Neuronal stem cell (in vitro differentiated cells): ENCODE measurements at regions not wholly inside any gene's neighbourhood (a gene's known extent, or its start where the extent isn't known, plus 50 kb on each side); places are given as distances from the start of the nearest gene placed in this dataset.

Experiments
- DNase-seq: peaks from one replicate; pipeline ENCODE4 v3.0.0-alpha.2; 2013; ENCODE audit warnings: low spot score
- H2AFZ ChIP-seq: one replicate; pipeline ENCODE4 v1.6.1; 2013; ENCODE audit warnings: mild to moderate bottlenecking, low read length, inconsistent platforms
- H2AK5ac ChIP-seq: 2 replicates; pipeline ENCODE4 v1.6.1; 2013; ENCODE audit warnings: low read depth, mild to moderate bottlenecking, inconsistent platforms, low read length, moderate library complexity, mixed read lengths
- H2BK120ac ChIP-seq: 2 replicates; pipeline ENCODE4 v1.6.1; 2013; ENCODE audit warnings: low read depth, mild to moderate bottlenecking, inconsistent platforms, low read length, moderate library complexity, mixed read lengths
- H2BK12ac ChIP-seq: one replicate; pipeline ENCODE4 v1.6.1; 2013; ENCODE audit warnings: low read length, inconsistent platforms
- H2BK15ac ChIP-seq: 2 replicates; pipeline ENCODE4 v1.6.1; 2013; ENCODE audit warnings: mild to moderate bottlenecking, low read length, inconsistent platforms, mixed read lengths
- H2BK5ac ChIP-seq: one replicate; pipeline ENCODE4 v1.6.1; 2013; ENCODE audit warnings: inconsistent platforms, mild to moderate bottlenecking, low read length, moderate library complexity
- H3K14ac ChIP-seq: one replicate; pipeline ENCODE4 v1.6.1; 2013; ENCODE audit warnings: low read length, inconsistent platforms
- H3K18ac ChIP-seq: 2 replicates; pipeline ENCODE4 v1.6.1; 2013; ENCODE audit warnings: low read length, inconsistent platforms
- H3K23ac ChIP-seq: 2 replicates; pipeline ENCODE4 v1.6.1; 2013; ENCODE audit warnings: low read depth, mild to moderate bottlenecking, mixed read lengths, low read length, inconsistent platforms; ENCODE audit not compliant: poor library complexity
- H3K27ac ChIP-seq: replicated peaks from 3 replicates; pipeline ENCODE4 v1.5.1; 2013; ENCODE audit warnings: low read length, inconsistent platforms
- H3K27me3 ChIP-seq, 3 experiments: 2 replicates each; pipeline ENCODE4 v1.6.1; 2013; ENCODE audit warnings: low read length in 3 of 3, mild to moderate bottlenecking in 2 of 3, inconsistent platforms in 1 of 3, low read depth in 1 of 3, mixed read lengths in 1 of 3, moderate library complexity in 1 of 3; ENCODE audit not compliant: control insufficient read depth in 3 of 3, insufficient read depth in 3 of 3
- H3K36me3 ChIP-seq, 2 donors: replicated peaks in 1 of 2; 2 replicates each; pipeline ENCODE4 v1.6.1; 2013; ENCODE audit warnings: low read length in 2 of 2; ENCODE audit not compliant: control insufficient read depth in 2 of 2, insufficient read depth in 2 of 2
- H3K4ac ChIP-seq: 2 replicates; pipeline ENCODE4 v1.6.1; 2013; ENCODE audit warnings: inconsistent platforms, mild to moderate bottlenecking, low read length, moderate library complexity
- H3K4me1 ChIP-seq, 2 donors: 1 replicate in 1 of 2; 2 replicates in 1 of 2; pipeline ENCODE4 v1.6.1; 2013; ENCODE audit warnings: low read length in 2 of 2, low read depth in 1 of 2; ENCODE audit not compliant: control insufficient read depth in 2 of 2, insufficient read depth in 1 of 2
- H3K4me2 ChIP-seq: one replicate; pipeline ENCODE4 v1.6.1; 2013; ENCODE audit warnings: mild to moderate bottlenecking, low read length, inconsistent platforms; ENCODE audit not compliant: insufficient read depth, poor library complexity, severe bottlenecking
- H3K4me3 ChIP-seq, 2 donors: 2 replicates each; pipeline ENCODE4 v1.5.1; 2013; ENCODE audit warnings: low read length in 2 of 2, mild to moderate bottlenecking in 2 of 2, inconsistent platforms in 1 of 2, moderate library complexity in 1 of 2
- H3K79me1 ChIP-seq: one replicate; pipeline ENCODE4 v1.6.1; 2013; ENCODE audit warnings: low read depth, mild to moderate bottlenecking, inconsistent platforms, low read length, moderate library complexity
- H3K9ac ChIP-seq: one replicate; pipeline ENCODE4 v1.6.1; 2013; ENCODE audit warnings: mild to moderate bottlenecking, low read depth, low read length, inconsistent platforms; ENCODE audit not compliant: poor library complexity
- H3K9me3 ChIP-seq, 2 donors: replicated peaks in 1 of 2; 2 replicates each; pipeline versions ENCODE3 to v1.6.1; 2013; ENCODE audit warnings: low read length in 2 of 2, mild to moderate bottlenecking in 2 of 2, inconsistent platforms in 1 of 2, low read depth in 1 of 2, mixed read lengths in 1 of 2, moderate library complexity in 1 of 2; ENCODE audit not compliant: control insufficient read depth in 2 of 2, insufficient read depth in 1 of 2
- H4K8ac ChIP-seq: one replicate; pipeline ENCODE4 v1.6.1; 2013; ENCODE audit warnings: low read depth, mild to moderate bottlenecking, inconsistent platforms, low read length, moderate library complexity
- H4K91ac ChIP-seq: one replicate; pipeline ENCODE4 v1.6.1; 2013; ENCODE audit warnings: low read length, low read depth, mild to moderate bottlenecking, inconsistent platforms; ENCODE audit not compliant: poor library complexity
- WGBS, 2 donors: extraction: QIAGEN DNeasy Blood & Tissue Kit; methylation state at CpG; one replicate each; pipeline ENCODE4 v1.1.7; 2013; ENCODE audit warnings: missing lambda C conversion rate in 2 of 2, mixed read lengths in 1 of 2; ENCODE audit not compliant: insufficient read length in 2 of 2, insufficient replicate concordance in 1 of 2; ENCODE audit errors: extremely low coverage in 2 of 2; 5-methylcytosine and 5-hydroxymethylcytosine counted together

- Histone ChIP-seq H2AFZ (no peak overlapping the region), H3K23ac (no peak overlapping the region), H3K9me3 (no peaks in the 10 kb centered on the region), H2BK5ac (no peak overlapping the region), H4K8ac (no peak overlapping the region), H3K36me3 (no peaks in the 10 kb centered on the region), H3K18ac (peak overlapping the region; percentile 11), H3K27me3 (no peaks in the 10 kb centered on the region), H3K4me1 (peaks cover 0 to 3% of the 10 kb centered on the region in 2 donors), H3K27ac (no peak overlapping the region), H3K4me3 (no peak overlapping the region), H2BK12ac (no peak overlapping the region), H2BK15ac (no peak overlapping the region), H2BK120ac (no peak overlapping the region), H3K4me2 (no peak overlapping the region), H3K14ac (no peak overlapping the region), H3K4ac (no peak overlapping the region), H3K9ac (no peak overlapping the region), H2AK5ac (no peak overlapping the region), H3K79me1 (no peaks in the 10 kb centered on the region), H4K91ac (no peak overlapping the region)
- no peak for DNase-seq
- no CpG with 5 or more reads among the region's 7 CpGs for WGBS, 2 donors
Observed at GRCh38 chr6:153790048-153790447, 249.0 kb upstream of the OPRM1 start.

- H3K23ac ChIP-seq, result no peak overlapping the region
- H2BK5ac ChIP-seq, result no peak overlapping the region
- H3K27me3 ChIP-seq, result no peaks in the 10 kb centered on the region
- H3K14ac ChIP-seq, result no peak overlapping the region
- no peaks in the 10 kb centered on the region for H3K79me1 ChIP-seq
- H4K91ac ChIP-seq, result no peak overlapping the region
- H3K4me3 ChIP-seq, result no peak overlapping the region
- no peak for DNase-seq
- WGBS, 2 donors, result no CpG with 5 or more reads among the region's 1 CpG
- H2BK12ac ChIP-seq, result no peak overlapping the region
- H2AFZ ChIP-seq, result no peak overlapping the region
- no peaks in the 10 kb centered on the region for H3K9me3 ChIP-seq
- no peak overlapping the region for H2BK15ac ChIP-seq
- H3K4me2 ChIP-seq, result no peak overlapping the region
- no peak overlapping the region for H3K27ac ChIP-seq
- H2AK5ac ChIP-seq, result no peak overlapping the region
- H3K36me3 ChIP-seq, result no peaks in the 10 kb centered on the region
- H3K9ac ChIP-seq, result no peak overlapping the region
- H3K4ac ChIP-seq, result no peak overlapping the region
- H3K18ac ChIP-seq, result no peak overlapping the region
- no peak overlapping the region for H4K8ac ChIP-seq
- H2BK120ac ChIP-seq, result peak overlapping the region; percentile 26
- peaks cover 0 to 3% of the 10 kb centered on the region in 2 donors for H3K4me1 ChIP-seq
Observed at GRCh38 chr6:153787341-153787606, 251.8 kb upstream of the OPRM1 start.

- Histone ChIP-seq H3K36me3 (no peaks in the 10 kb centered on the region), H3K4me3 (no peak overlapping the region), H3K79me1 (no peaks in the 10 kb centered on the region), H3K4me2 (no peak overlapping the region), H3K9ac (no peak overlapping the region), H2BK5ac (no peak overlapping the region), H3K9me3 (peaks cover 0 to 2% of the 10 kb centered on the region in 2 donors), H3K23ac (no peak overlapping the region), H3K14ac (no peak overlapping the region), H4K8ac (no peak overlapping the region), H2AFZ (no peak overlapping the region), H3K4me1 (no peaks in the 10 kb centered on the region), H2BK120ac (no peak overlapping the region), H3K4ac (no peak overlapping the region), H3K18ac (no peak overlapping the region), H2AK5ac (no peak overlapping the region), H3K27me3 (no peaks in the 10 kb centered on the region), H2BK15ac (no peak overlapping the region), H4K91ac (no peak overlapping the region), H3K27ac (no peak overlapping the region), H2BK12ac (no peak overlapping the region)
- DNase-seq, result no peak
- WGBS, 2 donors, result no CpG with 5 or more reads among the region's 1 CpG
Observed at GRCh38 chr6:153781306-153781705, 257.7 kb upstream of the OPRM1 start.

GRCh38 chr6:153780011-153780410 lies 259.0 kb upstream of the OPRM1 start:
- no peak for DNase-seq
- Histone ChIP-seq H3K27ac (no peak overlapping the region), H3K4me1 (no peaks in the 10 kb centered on the region), H3K4me2 (no peak overlapping the region), H3K23ac (no peak overlapping the region), H4K91ac (no peak overlapping the region), H4K8ac (no peak overlapping the region), H3K9ac (no peak overlapping the region), H3K4ac (no peak overlapping the region), H3K9me3 (peaks cover 0 to 2% of the 10 kb centered on the region in 2 donors), H2BK15ac (no peak overlapping the region), H3K36me3 (no peaks in the 10 kb centered on the region), H2BK5ac (no peak overlapping the region), H3K27me3 (no peaks in the 10 kb centered on the region), H3K18ac (no peak overlapping the region), H3K4me3 (no peak overlapping the region), H2BK12ac (no peak overlapping the region), H3K14ac (no peak overlapping the region), H2BK120ac (no peak overlapping the region), H2AFZ (no peak overlapping the region), H2AK5ac (no peak overlapping the region), H3K79me1 (no peaks in the 10 kb centered on the region)
- WGBS, 2 donors, result no CpG with 5 or more reads among the region's 1 CpG
